GM21526 (cell line): ENCODE measurements at regions not wholly inside any gene's neighbourhood (a gene's known extent, or its start where the extent isn't known, plus 50 kb on each side); places are given as distances from the start of the nearest gene placed in this dataset.
"Not testable (repeated sequence)": the region's sequence is repeated elsewhere in the genome, so short reads cannot be mapped to it uniquely, and the experiment has no call there.

Source experiments
- ATAC-seq: cut with Tn5 transposase; IDR thresholded peaks from one replicate; pipeline ENCODE4 v1.9.1; 2021; ENCODE audit warnings: moderate library complexity; ENCODE audit not compliant: unreplicated experiment, low FRiP score

DNA sequence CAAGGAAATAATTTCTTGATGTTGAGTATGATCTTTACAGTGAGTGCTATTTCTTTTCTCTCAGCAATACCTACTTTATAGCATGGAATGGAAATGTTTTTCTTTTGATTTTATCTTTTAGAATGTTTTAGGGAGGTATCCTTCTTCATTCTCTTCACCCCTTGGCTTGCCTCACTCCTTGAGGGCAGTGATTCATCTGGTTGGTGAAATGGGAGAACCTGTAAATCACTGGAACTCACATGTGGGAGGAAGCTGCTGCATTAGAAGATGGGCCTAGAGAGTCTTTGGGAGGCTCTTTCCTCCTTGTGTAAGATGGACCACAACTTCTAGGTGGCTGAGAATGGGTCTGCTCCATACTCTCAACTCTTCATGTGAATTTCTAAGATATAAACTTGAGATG is 244.8 kb upstream of the SYNCRIP start:
- ATAC-seq, result no peak

DNA sequence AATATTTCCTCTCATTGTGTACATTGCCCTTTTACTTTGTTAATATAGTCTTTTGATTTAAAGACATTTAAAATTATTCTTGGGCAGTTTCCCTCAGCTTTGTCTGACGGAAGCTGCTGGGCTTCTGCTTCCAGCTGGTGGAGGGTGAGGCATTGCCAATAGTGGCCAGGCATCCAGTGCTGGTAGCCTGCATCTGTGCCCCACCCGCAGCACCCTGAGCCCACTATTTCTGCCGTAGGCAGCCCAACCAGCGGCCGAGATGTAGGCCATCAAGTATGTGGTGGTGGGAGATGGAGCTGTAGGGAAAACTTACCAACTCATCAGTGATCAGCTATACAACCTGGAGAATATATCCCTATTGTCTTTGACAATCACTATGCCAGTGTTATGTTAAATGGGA is 226.0 kb upstream of the SYNCRIP start:
- ATAC-seq, result no peak

DNA sequence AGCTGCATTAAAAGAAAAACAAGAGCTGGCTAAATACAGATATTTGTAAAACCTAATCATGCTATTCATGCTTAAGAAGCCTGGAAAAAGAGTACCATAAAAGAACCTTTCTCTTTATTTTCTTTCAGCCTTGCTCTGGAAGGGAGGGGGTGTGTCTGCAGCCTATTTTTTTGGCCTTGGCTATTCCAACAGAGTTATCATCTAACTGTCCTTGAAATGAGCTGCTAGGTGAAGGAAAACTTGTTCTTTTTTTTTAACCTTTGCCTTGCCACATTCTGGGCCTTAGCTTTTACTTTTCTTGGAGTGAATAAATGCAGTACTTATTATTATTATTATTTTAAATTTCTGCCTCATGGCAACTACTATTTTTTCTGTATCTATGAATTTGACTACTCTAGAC is 224.9 kb upstream of the SYNCRIP start:
- no peak for ATAC-seq

DNA sequence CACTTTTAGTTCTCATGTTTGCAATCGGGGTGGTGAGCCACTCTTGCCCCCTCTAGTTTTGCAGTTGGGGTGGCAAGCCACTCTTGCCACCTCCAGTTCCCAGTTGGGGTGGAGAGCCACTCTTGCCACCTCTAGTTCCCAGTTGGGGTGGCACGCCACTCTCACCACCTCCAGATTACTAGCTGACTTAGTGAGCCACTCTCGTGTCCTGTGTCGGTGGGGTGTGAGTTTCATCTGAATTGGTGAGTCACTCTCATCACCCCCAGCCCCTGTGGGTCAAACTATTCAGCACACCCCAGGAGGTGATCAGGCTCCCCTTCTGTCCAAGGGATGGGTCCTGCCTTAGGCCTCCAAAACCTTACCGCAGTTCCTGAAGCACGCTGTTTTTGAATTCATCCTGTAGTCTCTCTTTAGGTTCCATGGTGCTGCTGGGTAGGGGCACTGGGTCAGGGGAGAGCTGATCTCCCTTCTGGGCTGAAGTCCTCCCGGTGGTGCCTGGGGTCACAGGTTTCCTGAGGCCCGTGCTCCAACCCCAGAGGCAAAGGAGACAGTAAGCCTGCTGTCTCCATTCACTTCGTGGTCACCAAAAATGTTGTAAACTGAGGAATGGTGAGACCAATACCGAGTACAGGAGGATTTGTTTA is 224.2 kb upstream of the SYNCRIP start:
- no peak for ATAC-seq

DNA sequence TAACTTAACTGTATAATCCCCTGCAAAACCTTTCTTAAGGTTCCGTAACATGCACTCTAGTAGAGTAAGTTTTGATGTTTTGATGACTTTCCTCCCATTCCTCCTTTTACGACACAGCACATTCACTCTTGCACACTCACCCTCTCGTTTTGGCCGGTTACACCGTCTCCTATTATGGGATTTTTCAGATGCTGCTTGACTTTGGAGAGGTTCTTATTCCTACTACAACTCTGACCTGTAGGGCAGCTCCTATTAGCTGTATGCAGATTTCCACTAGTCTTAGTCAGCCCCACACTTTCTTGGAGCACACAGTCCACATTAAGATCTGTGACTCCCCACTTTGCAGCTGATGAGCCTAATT is 223.7 kb upstream of the SYNCRIP start:
- ATAC-seq, result no peak

DNA sequence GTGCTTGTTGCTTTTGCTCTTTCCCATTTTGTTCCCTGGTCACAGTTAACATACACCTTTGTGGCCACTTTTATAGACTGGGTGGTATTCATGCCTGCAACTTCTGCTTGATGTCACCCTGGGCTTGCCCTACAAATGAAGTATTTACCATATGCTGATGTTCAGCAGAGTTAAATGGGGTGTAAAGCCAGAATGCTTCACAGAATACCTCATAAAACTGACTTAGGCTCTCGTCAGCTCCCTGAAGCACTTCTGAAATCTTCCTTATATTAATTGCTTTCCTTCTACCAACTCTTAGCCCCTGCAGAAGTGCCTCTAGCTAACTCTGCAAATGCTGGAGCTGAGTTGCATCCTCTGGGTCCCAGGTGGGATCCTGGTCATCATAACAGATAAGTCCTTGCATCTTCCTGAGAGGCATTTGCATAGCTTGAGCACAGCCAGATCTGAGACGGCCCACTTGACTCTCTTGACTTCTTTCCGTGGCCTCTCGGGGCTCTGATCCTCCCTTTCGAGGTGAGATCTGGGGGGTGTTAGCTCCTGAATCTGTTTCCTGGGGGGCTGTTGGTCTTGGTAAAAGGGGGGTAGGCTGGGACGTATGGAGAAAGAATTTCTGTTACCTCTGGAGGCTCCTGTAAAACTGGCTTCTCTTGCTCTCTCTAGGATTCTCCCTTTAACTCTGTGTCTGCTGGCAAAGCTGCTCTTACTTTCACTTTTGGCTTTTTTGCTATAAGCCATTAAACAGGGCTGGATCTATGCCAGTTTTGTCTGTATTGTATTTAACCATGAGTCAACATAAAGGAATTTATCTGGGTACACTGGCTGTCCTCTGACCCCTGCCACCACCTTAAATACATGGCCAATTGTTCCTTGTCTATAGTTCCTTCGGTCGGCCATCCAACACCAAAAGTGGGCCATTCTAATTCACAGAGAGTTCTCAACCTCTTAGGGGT is 223.0 kb upstream of the SYNCRIP start:
- ATAC-seq, result no peak

DNA sequence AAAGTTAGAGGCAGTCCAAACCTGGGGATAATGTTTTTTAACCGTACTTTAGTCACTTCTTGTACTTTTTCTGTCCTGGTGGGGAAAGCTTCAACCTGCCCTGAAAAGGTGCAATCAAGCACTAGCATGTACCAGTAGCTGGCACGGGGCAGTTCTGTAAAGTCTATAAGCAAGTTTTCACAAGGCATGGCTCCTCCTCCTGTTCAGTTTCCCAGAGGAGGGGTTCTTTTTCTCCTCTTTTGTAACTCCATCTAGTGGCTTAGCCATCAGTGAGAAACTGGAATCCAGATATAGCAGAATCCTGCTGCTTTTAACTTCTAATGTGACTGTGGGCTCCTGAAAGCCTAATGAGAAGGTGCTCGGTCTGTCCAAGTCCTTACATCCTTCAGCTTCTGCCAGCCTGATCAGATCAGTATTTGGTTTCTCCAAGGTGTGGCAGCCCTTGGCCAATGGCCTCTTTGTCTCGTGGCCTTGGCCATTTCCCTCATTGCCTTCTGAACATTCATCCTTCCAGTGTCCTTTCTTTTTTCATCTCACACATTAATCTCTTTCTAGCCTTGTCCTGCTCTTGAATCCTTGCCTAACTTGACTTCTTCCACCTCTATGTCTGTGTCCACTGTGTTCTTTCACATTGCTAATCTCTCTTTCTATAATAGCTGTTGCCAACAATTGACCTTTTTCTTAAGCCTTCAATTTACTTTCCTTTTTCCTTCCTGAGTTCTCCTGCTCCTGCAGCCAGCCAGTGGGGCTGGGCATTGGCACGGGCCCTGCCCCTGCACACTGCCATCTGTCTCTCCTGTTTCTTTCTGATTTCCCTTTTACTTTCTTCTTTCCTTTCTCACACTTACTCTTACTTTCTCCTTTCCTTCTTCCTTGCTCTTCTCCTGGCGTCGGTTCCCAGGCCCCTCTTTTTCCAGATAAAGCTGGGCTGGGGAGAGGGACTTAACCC is 222.0 kb upstream of the SYNCRIP start:
- no peak for ATAC-seq

DNA sequence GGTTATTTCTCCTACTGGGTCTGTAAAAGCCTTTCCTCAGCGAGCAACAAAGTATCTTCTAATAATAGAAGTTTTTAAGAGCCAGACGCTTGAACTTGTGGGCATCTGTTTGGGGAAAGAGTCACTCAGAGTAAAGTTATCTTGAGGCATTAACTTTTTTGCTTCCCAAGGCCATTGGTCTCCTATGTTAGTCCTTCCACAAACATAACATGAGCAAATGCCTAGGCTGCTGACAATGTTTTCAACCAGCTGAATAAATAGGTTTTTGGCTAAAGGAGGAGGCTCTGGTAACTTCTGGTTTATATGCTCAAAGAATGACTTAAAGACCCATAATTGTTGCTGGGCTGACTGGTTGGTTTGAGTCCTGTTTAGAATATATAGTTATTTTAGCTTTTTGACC is 213.5 kb upstream of the SYNCRIP start:
- no peak for ATAC-seq

DNA sequence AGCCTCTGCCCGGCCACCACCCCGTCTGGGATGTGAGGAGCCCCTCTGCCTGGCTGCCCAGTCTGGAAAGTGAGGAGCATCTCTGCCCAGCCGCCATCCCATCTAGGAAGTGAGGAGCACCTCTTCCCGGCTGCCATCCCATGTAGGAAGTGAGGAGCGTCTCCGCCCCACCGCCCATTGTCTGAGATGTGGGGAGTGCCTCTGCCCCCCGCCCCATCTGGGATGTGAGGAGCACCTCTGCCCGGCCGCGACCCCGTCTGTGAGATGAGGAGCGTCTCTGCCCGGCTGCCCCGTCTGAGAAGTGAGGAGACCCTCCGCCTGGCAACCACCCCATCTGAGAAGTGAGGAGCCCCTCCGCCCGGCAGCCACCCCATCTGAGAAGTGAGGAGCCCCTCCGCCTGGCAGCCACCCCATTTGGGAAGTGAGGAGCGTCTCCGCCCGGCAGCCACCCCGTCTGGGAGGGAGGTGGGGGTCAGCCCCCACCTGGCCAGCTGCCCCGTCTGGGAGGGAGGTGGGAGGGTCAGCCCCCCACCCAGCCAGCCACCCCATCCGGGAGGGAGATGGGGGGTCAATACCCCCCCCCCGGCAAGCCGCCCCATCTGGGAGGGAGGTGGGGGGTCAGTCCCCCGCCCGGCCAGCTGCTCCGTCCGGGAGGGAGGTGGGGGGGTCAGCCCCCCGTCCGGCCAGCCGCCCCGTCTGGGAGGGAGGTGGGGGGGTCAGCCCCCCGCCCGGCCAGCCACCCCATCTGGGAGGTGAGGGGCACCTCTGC is 195.8 kb upstream of the SYNCRIP start:
- not testable (repeated sequence) for ATAC-seq

DNA sequence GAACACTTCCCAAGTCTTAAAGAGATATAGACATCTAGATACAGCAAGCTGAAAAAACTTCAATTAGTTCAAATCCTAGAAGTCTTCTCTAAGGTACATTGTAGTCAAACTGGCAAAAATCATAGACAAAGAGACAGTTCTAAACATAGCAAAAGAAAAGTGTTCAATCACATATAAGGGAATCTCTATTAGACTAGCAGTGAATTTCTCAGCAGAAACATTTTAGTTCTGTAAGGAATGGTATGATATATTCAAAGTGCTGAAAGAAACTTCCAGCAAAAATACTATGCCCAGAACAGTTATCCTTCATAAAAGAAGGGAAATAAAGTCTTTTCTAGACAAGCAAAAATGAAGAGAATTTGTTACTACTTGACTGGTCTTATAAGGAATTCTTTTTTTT is 186.3 kb upstream of the SYNCRIP start:
- ATAC-seq, result no peak

DNA sequence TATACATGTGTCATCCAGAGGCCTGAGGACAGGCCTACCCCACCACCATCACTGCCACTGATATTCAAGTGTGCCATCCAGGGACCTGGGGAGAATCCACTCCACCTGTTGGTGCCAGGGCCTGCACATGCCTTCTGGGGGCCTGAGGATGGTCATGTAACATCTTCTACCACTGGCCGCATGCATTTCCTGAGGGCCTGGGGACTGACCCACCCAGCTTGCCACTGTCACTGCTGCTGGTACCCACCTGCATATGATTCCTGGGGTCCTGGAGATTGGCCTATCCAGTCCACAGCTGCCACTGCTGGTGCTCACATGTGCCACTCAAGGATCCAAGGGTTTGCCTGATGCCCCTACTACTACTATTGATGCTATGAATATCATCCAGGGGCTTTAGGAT is 184.3 kb upstream of the SYNCRIP start:
- ATAC-seq, result no peak

DNA sequence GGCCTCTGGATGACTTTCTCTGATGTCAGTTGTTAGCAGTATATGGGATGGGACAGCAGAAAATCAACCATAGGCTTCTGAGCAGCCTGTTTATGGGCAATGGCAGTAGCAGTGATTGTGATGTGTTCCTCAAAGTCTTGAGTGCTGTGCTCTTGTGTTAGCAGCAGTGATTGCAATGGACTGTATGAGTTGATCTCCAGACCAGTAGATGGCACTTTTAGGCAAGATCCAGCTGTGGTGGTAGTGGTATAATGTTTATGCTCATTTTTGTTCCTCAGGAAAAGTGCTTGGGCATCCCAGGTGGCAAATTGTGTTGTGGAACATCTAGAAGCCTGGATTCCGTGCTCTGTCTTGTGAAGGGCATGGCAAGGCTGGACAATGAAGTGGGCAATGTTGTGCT is 181.6 kb upstream of the SYNCRIP start:
- ATAC-seq, result no peak

DNA sequence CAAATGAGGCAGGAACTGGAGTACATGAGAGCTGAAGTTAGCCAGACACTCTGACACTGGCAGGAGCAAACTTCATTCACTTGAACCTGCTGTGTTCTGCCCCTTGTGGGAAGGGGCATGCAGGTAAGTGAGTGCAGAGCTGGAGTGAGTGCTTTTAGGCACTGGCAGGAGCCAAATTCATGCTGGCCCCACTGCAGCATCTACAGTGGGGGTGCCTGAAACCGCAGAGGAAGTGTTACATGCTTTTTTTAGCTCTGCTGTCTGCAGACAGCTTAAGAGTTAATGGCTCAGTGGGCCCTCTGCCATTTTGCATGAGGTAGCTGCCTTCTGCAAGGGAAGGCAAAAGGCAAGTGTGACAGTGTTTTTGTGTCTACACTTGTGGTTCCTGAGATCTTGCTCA is 167.9 kb upstream of the SYNCRIP start:
- ATAC-seq, result peak; percentile 69

DNA sequence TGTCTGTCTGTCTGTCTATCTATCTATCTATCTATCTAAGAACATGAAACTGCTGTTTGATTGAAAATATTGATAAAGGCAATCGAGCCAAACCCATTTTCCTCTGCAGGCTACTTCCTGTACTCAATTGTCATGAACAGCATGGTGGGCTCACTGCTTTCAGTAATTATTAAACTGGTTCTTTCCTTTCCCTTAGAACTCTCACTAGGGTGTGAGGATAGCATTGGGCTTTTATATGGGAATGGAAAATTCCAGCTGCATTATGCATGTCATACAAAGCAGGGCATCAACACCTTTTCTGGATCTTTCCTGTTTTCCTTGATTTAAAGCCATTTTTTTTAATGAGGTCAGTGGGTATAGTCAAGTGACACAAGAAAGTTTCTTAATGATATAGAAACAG is 161.0 kb upstream of the SYNCRIP start:
- ATAC-seq, result no peak

DNA sequence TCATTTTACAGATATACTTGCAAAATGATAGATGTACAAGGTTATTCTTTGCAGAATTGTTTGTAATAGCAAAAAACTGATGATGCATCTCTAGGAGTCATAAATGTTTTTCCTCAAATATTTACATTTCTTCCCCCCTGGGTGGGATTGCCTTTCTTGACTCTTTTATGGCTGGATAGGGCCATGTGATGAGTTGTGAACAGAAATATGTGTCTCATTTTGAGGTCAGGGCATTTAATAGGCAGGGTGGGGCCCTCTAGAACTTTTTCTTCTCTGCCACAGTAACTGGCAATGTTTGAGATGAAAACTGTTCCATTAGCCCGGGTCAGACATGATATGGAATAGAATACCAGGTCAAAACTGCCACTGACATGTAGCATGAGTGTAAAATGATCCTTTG is 159.5 kb upstream of the SYNCRIP start:
- no peak for ATAC-seq

DNA sequence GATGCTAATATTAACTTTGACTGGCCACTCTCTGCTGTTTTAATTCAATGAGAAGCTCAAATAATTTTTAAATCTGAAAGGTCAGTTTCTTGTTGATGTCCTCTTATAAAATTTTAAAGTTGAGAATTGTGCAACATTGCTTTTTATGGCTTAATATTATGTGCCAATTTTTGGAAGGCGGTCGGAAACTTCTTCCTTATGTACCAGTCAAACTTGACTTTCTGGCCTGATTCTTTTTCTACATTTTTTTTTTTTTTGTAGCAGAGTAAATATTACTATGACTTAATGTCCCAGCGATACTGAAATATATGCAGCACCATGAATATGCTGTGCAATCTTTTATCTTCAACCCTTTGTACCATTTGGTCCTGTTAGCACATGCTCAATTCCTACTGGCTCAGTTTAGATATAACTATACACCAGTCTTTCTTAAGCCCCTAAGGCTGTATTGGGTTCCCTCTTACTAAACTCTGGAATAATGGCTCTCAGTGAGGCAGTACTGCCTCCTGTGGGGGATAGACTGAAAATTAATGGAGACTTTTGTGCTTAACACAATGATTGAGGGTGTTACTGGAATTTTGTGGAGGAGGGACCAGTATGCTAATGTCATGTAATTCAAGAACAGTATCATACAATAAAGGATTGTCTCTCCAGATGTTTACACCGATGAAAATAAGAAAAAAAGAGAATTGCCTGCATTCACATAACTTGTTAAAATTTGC is 156.4 kb upstream of the SYNCRIP start:
- ATAC-seq, result no peak

DNA sequence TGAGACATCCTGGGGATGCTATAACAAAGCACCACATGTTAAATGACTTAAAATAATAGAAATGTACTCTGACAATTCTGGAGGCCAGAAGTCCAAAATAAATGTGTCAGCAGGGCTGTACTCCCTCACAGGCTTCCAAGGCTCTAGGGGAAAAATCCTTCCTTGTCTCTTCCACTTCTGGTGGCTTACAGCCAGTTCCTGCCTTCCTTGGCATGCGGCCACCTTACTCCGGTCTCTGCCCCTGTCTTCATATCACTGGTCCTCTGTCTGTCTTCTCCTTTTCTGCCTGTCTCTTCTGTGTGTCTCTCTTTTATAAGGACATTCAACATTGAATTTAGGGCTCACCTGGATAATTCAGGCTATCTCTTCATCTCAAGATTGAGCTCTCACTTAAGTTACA is 155.3 kb upstream of the SYNCRIP start:
- no peak for ATAC-seq

DNA sequence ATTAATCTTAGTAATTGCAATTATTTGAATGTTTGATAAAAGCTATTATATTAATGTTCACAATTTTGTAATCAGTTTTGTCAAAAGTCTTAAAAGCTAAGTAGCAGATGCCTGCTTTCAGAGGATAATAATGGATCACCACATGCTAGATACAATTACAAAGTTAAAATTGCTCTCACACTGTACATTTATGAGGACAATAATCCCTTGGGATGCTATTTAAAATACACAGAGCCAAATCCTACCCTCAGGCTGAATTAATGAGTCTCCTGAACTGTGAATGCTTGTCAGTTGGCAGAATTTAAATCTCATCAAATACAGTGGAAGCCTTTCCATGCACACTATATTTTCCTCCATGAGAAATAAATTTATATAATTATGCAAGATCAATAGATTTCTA is 153.3 kb upstream of the SYNCRIP start:
- no peak for ATAC-seq

DNA sequence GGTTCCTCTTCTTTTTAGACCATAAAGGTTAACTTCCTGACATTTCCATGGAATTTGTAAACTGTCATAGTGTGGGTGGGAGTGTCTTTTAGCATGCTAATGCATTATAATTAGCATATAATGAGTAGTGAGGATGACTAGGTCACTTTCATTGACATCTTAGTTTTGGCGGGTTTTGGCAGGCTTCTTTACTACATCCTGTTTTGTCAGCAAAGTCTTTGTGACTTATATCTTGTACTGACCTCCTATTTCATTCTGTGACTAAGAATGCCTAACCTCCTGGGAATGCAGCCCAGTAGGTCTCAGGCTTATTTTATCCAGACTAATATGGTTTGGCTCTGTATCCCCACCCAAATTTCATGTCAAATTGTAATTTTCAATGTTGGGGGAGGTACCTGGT is 149.6 kb upstream of the SYNCRIP start:
- no peak for ATAC-seq

DNA sequence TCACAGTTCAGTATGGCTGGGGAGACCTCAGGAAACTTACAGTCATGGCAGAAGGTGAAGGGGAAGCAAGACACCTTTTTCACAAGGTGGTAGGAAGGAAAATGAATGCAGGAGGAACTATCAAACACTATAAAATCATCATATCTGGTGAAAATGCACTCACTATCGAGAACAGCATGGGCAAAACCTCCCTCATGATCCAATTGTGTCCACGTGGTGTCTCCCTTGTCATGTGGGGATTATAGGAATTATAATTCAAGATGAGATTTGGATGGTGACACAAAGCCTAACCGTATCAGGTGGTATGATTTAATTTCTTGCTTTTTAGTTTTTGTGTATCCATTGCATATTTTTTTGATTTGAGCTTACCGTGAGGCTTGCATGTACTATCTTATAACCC is 133.2 kb upstream of the SYNCRIP start:
- no peak for ATAC-seq
